NCI-H2029 treated with DMSO at 0.1 percent for 48 hours (cell line): ENCODE measurements at regions not wholly inside any gene's neighbourhood (a gene's known extent, or its start where the extent isn't known, plus 50 kb on each side); places are given as distances from the start of the nearest gene placed in this dataset.

Source experiments
- DNase-seq: peaks from one replicate; lab custom pipeline; 2025; lab: John Stamatoyannopoulos, UW

DNA sequence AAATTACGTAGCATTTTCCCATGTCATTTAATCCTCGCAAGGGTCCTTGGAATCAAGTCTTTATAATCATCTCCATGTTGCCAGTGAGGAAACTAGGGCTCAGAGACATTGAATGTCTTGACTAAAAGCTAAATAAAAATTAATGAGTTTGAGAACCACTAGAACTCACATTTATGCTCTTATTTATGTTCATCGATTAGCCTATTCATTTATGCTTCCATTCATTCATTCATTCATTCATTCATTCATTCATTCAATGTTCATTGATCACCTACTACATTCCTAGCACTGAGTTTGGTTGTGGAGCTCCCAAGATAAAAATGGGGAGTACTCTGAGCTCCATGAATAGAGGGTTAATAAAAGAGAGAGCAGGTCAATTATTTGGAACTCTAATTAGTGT, 59.7 kb downstream of the KCNA1 start:
- DNase-seq, result no peak

DNA sequence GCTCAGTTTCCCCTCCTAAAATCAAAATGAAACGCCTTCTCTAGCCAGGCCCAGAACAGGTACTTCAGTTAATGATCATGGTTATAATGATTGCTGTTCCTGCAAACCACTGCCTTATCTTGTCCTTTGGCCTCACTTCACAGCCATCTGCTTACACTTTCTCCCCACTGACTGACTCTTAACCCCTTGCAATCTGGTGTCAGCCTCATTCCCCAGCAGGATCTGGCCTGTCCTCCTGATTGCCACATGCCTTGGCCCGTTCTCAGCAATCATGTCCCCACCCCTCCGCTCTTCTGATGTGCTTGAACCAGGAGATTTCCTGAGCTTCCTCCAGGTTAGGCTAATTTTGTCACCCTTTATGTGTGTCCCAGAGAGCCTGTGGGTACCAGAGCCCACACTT, 64.5 kb downstream of the KCNA1 start:
- DNase-seq, result peak; percentile 62

DNA sequence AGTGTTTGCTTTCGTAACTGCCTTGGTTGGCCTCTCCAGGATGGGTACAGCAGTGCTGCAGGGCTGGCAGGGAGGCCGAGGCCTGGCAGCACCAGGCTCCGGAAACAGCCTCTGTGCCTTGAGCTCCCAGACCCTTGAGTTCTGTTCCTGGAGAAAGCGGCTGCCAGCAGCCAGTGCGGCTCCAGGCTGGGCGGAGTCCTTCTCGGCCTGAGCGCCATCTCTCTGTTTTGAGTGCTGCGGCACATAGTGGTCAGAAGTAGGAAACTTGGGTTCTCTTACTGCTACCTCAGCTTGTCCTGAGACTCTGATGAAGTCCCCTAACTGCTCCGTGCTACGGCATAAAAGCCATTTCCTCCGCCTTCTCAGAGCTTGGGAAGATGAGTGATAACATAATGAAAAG, 65.9 kb downstream of the KCNA1 start:
- no peak for DNase-seq

DNA sequence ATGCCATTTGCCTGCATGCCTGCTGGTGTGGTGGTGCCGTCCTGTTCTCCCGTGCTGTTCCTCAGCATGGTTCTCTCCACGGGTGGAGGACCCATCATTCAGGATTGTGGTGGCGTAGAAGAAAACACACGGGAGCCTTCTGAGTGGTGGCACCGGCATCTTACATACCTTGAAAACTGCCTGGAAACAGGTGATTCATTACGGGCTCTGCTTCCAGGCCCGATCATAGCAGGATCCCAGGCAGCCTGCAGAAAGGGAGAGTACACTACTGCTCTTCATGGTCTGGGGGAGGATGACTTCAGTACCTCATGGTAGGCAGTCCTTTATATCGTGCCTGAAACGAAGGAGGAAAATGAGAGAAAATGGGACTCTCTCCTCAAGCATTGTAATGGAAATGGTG, 66.6 kb upstream of the KCNA5 start:
- DNase-seq, result no peak

DNA sequence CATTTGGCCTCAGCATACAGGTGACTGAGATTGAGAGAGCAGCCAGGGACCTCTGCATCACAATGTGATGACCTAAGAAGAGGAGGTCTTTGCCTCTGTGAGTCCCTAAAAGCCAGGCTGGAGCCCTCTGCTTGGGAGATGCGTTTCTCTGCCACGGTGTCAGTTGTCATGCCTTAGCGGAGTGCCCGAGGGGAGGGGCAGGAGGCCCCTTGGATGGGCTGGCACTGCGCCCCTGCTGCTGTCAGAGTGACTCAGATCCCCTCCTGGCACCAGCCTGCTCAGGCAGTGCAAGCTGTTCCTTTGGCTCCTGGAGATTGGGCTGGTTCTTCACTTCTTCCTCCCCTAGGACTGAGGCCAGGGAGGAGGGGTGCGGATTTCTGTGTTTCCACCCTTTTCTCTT, 64.9 kb upstream of the KCNA5 start:
- DNase-seq, result peak; percentile 97

DNA sequence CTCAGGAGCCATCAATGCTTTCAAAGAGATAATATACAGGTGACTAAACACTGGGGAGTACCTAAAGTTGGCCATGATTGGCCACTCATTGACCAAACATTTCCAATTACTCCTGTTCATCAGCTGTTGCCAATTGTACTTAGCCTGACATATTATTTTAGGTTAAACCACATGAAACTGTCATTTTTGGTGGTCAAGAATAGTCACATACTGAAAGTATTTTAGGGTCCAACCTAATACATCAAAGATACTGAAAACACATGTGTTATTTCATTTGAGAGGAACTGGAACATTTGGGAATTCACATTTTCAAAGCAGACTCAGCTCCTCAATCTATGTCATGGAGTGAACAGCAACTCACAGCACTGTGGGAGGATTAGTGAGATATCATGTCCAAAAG, 63.9 kb upstream of the KCNA5 start:
- no peak for DNase-seq

DNA sequence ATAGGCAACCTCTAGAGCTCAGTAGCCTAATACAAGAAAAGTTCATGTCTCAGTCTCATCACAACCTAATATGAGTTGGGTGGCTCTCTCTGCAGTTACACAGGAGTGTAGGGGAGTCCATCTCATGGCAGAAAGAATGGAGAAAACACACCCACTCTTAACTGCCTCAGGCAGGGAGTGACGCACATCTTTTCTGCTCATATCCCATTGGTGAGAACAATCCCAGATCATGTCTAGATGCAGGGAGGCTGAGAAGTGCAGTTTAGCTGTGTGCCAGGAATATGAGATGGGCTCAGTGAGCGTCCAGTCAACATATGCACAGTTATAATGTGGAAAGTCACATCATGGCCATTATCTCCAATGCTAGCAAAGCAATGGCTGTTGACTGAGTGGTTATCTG, 59.3 kb upstream of the KCNA5 start:
- DNase-seq, result no peak

DNA sequence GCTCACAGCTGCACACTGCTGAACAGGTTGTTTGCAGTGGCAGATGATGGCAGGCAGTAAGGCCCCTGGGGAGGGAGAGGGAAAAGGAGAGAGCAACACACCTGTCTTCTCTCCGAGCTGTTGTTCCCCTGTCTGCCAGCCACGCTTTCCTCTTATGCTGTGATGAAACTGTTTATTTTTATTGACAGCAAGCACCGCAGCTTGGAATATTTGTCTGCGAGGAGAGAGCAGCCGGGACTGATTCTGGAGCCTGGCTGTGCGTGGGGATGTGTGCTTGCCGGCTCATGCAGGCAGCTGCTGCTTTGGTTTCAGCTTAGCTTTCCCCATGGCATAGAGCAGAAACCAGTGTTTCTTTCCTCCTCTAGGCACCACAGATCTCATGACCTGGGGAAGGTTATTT, 58.7 kb upstream of the KCNA5 start:
- no peak for DNase-seq

DNA sequence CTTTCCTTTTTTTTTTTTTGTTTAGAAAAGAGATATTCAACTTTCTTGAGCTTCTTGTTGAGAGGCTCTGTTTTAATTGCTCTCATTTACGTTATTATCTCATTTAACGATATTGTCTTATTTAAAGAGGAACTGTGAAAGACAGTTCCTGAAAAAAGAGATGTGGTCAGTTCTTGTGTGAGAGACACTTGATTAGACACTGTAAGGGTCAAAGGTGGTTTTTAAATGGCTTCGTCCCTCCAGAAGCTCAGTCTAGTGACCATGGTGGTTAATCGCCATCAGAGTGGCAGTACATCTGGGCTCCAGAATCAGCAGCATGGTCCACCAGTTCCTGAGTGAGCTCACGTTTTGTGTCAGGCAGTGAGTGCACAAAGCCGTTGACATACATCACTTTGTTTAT, 57.9 kb upstream of the KCNA5 start:
- no peak for DNase-seq

DNA sequence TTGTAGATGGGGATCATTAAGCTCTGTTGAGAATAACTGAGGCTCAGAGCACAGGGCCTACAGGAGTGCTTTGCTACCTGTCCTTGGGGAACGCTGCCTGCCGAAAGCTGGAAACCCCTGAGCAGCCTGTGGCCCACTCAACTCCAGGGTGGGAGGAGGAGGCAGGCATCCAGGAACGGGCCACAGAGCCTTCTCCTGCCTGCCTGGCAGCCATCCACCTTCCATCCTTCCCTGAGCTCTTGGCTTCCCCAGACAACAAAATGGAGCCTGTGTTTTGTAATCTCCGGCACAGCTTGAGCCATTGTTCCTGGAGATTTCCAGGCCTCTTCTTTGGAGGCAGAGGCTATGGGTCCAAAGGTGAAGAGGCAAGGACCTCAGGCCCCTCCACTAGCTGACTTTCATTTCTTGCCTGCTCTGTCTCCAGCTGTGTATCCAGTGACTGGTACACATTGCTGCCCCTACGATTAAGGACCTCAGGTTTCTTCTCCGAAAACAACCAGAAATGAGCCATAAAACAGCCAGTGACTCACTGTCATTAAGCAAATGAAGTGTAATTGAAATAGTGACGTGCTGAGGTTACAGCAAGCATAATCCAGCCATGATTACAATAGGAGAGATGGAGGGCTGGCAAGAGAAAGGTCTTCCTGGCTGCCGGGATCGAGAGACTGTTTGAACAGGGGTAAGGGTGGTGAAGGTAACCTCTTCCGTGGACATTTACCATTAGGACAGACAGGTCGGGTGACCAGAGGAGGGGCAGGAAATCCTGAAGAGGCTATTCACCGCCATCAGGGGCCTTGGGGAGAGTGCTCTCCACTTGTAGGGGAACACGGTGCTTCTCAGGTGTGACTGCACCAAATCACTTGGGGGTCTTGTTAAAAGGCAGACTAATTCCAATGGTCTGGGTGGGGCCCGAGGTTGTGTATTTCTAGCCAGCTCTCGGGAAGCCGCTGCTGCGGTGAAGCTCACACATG, 56.3 kb upstream of the KCNA5 start:
- peak; percentile 89 for DNase-seq

DNA sequence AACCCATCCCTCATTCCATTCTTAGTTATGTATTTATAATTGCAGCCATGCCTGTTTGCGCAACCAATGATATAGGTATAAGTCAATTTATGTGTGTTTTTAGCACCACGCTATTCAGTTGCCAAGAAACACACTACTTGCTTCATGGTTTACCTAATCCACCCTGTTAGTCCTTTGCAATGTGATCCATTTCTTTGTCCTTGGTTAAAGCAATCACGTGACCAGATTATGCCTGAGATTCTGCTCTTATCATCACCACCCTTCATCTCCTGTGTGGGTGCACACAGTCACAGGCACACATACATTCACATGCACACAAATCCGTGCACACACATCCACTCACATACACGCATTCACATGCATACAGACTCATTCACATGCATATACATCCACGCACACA, 52.3 kb upstream of the KCNA5 start:
- peak; percentile 94 for DNase-seq

DNA sequence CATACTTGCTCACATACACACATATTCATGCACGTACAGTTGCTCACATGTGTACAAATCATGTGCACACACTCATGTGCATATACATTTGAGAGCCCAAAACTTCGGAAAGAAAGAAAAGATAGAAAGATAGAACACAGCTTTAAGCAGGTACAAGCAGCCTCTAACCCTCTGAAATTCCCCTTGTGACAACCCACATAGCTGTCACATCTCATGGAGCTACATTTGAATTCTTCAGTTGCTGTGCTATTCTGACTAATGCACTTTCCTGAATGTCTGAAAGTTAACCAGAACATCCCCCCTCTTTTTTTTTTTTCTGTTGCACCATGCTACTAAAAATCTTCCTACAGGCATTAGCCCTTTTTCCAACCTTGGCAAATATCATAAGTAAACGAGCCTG, 51.9 kb upstream of the KCNA5 start:
- no peak for DNase-seq

DNA sequence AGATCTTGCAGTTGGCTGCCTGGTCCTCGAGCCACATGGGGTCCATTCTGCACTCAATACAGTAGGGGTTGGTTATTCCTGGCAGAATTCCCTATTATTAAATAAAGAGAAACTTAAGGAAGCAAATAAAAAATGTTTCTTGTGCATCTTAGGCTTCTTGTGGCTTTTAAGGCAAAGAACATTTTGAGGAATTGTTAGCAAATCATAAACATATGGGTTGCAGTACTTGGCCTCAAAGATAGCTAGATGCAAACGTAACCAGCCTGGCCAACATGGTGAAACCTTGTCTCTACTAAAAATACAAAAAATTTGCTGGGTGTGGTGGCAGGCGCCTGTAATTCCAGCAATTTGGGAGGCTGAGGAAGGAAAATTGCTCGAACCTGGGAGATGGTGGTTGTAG, 50.8 kb upstream of the KCNA5 start:
- DNase-seq, result no peak
